Thoracic aorta (tissue), 2 donors: ENCODE measurements at regions not wholly inside any gene's neighbourhood (a gene's known extent, or its start where the extent isn't known, plus 50 kb on each side); places are given as distances from the start of the nearest gene placed in this dataset.

Experiments used
- ATAC-seq: fragments of 150-250 bp; one replicate; pipeline ENCODE4 v1.8.0; 2017; ENCODE audit warnings: low read depth; ENCODE audit not compliant: insufficient number of reproducible peaks, low FRiP score
- DNase-seq: peaks from one replicate; pipeline ENCODE4 v3.0.0-alpha.2; 2020; ENCODE audit warnings: low spot score
- H3K27ac ChIP-seq, 2 donors: fragments of 200-600 bp; sonication (generic); 1 replicate in 1 of 2; 2 replicates in 1 of 2; pipeline ENCODE4 v1.5.1; 2016; ENCODE audit warnings: mild to moderate bottlenecking in 2 of 2, moderate library complexity in 2 of 2
- H3K27me3 ChIP-seq: fragments of 200-600 bp; sonication (generic); replicated peaks from 2 replicates; pipeline ENCODE4 v1.6.0; 2016; ENCODE audit warnings: mild to moderate bottlenecking; ENCODE audit not compliant: insufficient read depth
- H3K36me3 ChIP-seq: fragments of 200-600 bp; sonication (generic); one replicate; pipeline ENCODE4 v1.5.1; 2016
- H3K4me1 ChIP-seq, 2 donors: fragments of 200-600 bp; sonication (generic); 1 replicate in 1 of 2; 2 replicates in 1 of 2; pipeline versions ENCODE4 v1.5.1 to v1.6.0; 2016; ENCODE audit warnings: low read depth in 2 of 2, mild to moderate bottlenecking in 1 of 2; ENCODE audit not compliant: control insufficient read depth in 1 of 2
- H3K4me3 ChIP-seq: fragments of 200-600 bp; sonication (generic); 2 replicates; pipeline ENCODE4 v1.5.1; 2016; ENCODE audit warnings: mild to moderate bottlenecking
- H3K9me3 ChIP-seq: fragments of 200-600 bp; sonication (generic); 2 replicates; pipeline ENCODE4 v1.5.1; 2016
- CTCF ChIP-seq: fragments of 200-600 bp; sonication (generic); IDR thresholded peaks from one replicate; pipeline ENCODE4 v1.5.1; 2019; ENCODE audit warnings: antibody characterized with exemption

GRCh38 chr12:66902020-66902419, 223.1 kb upstream of the GRIP1 start:
- DNase-seq (no peak), ATAC-seq (no peak)
- no peak overlapping the region for H3K4me3 ChIP-seq
- H3K9me3 ChIP-seq: no peaks in the 10 kb centered on the region
- H3K36me3 ChIP-seq: no peaks in the 10 kb centered on the region
- TF ChIP-seq CTCF: no peak
- no peaks in the 10 kb centered on the region for H3K4me1 ChIP-seq
- no peaks in the 10 kb centered on the region for H3K27me3 ChIP-seq
- H3K27ac ChIP-seq: no peak overlapping the region

DNA sequence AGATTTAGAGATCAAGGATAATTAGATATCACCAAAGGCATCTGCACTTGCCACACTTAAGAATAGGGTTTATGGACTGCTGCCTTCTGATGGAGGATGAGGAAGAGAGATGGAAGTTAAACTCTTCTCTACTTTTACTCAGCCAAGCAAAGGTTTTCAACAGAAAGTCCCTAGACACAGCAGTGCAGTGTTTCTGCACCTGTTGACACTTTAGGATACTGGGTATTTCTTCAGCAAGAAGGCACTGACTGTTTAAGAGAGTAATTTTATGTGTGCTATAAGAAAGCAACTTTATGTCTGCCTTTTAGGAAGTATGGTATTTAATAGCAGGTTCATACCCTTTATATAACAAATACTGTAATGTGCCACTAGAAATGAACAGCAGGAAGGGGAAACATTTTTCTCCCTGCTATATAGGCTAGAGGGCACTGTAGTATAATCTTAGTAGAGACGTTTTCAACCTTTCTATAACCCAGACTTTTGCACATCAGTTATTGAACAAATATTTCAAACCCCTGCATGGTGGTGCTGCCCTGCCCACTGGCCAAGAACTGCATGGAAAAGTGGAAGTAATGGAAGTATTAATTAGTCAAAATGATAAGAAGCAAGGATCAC, 225.0 kb upstream of the GRIP1 start:
- H3K27ac ChIP-seq: no peak overlapping the region
- no peaks in the 10 kb centered on the region for H3K27me3 ChIP-seq
- no peak for ATAC-seq
- H3K36me3 ChIP-seq: no peaks in the 10 kb centered on the region
- DNase-seq: no peak
- H3K4me3 ChIP-seq: no peak overlapping the region
- H3K4me1 ChIP-seq: no peaks in the 10 kb centered on the region
- H3K9me3 ChIP-seq: no peaks in the 10 kb centered on the region
- TF ChIP-seq CTCF: no peak

DNA sequence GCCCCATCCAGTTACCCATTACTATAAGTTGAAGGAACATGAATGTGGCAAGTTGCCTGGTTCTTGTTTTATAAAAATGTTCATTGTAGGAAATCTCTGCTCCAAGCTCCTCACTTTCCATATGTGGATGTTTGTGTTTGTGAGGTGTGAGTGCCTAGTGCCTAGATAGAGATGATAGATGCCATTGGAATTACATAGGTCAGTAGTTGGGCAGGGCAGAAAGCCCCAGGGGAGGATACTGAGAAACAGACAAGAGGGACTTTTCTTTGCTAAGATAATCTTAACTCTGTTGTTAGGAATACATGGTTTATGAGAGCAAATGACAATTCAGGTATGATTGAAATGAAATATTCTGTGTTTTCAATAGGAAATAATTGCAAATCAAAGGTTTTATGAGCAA, 226.3 kb upstream of the GRIP1 start:
- H3K9me3 ChIP-seq: no peaks in the 10 kb centered on the region
- ATAC-seq: no peak
- no peaks in the 10 kb centered on the region for H3K27me3 ChIP-seq
- H3K27ac ChIP-seq: no peak overlapping the region
- no peaks in the 10 kb centered on the region for H3K36me3 ChIP-seq
- no peak overlapping the region for H3K4me3 ChIP-seq
- H3K4me1 ChIP-seq: no peaks in the 10 kb centered on the region
- no peak for DNase-seq
- no peak for TF ChIP-seq CTCF

- no peak for ATAC-seq
- Histone ChIP-seq H3K4me3 (no peak overlapping the region), H3K27ac (no peak overlapping the region), H3K27me3 (no peaks in the 10 kb centered on the region), H3K36me3 (no peaks in the 10 kb centered on the region), H3K4me1 (no peaks in the 10 kb centered on the region), H3K9me3 (no peaks in the 10 kb centered on the region)
- TF ChIP-seq CTCF: no peak
- DNase-seq: no peak
Measured at GRCh38 chr12:66910366-66910974, 231.6 kb upstream of the GRIP1 start.

DNA sequence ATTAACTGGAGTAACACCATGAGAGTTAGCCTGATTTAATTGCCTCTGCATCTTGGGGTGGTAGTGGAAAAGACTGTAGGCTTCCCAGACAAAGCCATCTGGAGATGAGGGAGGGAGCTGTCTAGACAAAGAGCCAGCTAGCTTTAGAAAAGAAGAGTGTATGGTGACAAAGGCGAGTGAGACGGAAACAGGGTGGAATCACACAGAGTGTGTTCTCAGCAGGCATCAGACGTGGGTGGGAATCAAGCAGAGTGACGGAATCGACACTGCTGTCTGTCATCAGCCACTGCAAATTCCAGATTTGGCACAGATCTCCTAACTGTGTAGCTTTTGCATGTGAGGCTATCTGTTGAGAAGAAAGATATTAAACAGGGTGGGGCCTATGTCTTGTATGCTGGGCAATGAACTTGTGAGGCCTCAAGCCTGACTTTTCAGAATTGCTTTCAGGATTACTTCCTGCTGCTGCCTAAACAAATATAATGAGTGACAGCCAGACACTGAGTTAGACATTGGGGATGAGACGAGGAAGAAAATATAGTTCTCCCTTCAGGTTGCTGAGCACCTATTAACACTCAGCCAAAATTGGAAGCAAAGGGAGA, 236.5 kb upstream of the GRIP1 start:
- Histone ChIP-seq H3K4me1 (no peaks in the 10 kb centered on the region), H3K9me3 (no peaks in the 10 kb centered on the region), H3K27me3 (no peaks in the 10 kb centered on the region), H3K27ac (no peak overlapping the region), H3K4me3 (no peak overlapping the region), H3K36me3 (no peaks in the 10 kb centered on the region)
- DNase-seq (no peak), ATAC-seq (no peak)
- no peak for TF ChIP-seq CTCF
